ENCODE measurements at regions not wholly inside any gene's neighbourhood (a gene's known extent, or its start where the extent isn't known, plus 50 kb on each side); places are given as distances from the start of the nearest gene placed in this dataset.
"Not testable (repeated sequence)": the region's sequence is repeated elsewhere in the genome, so short reads cannot be mapped to it uniquely, and the experiment has no call there.

DNA sequence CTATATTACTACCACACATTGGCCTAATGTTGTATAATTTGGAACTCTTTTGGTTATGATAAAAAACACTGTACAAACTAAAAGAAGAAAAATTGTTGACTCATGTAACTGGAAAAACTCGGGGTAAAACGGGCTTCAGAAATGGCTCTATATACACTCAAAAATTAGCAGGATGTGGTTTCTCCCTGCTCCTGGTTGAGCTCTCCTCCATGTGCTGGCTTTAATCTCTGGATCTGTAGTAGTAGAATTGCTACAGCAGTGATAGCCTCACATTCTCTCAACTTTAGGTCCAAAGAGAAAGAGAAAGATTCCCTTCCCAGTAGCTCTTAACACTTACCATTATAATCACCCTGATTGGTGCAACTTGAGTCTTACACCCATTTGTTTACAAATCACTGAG is 274.9 kb upstream of the GALNT5 start:
- Mint-ChIP-seq H3K4me3 (no peak overlapping the region), H3K27ac (no peak overlapping the region), H3K27me3 (no peaks in the 10 kb centered on the region), H3K4me1 (ENCODE audit: low read depth in 2 of 2) (no peaks in the 10 kb centered on the region), H3K36me3 (no peaks in the 10 kb centered on the region), H3K9me3 (peaks cover 11% of the 10 kb centered on the region)
- DNase-seq (ENCODE audit: low spot score) = no peak
- no peak for ATAC-seq

DNA sequence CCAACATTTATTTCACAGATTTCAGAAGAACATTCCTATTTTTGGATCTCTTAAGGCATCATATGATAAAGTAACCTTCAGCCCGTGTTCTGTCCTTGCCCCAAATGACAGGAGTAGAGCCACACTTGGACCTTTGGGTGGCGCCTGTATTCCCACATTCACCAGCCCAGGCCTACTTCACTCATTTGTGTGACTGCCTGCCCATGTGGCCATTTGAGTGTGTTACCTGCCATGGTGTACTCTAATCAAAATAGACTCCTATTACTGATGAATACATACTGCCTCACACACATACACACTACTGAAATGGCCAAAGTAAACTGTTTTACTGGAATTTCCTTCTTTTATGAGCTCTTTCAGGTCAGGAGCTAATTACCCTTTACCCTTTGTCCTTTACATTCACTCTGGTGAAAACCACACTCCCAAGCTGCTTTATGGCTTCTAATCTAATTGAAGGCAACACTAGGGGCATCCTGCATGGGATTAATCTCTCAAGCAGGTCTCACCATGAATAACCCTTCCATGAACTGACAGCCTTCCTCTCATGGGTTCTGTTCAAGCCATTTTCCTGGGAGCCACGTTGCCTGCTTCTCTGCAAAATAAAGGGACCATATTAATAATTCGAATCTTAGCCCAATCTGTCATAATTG is 271.0 kb upstream of the GALNT5 start:
- Mint-ChIP-seq H3K4me3 (no peak overlapping the region), H3K27ac (no peak overlapping the region), H3K4me1 (ENCODE audit: low read depth in 2 of 2) (no peaks in the 10 kb centered on the region), H3K27me3 (no peaks in the 10 kb centered on the region), H3K36me3 (no peaks in the 10 kb centered on the region), H3K9me3 (peaks cover 3% of the 10 kb centered on the region)
- no peak for DNase-seq (ENCODE audit: low spot score)
- no peak for ATAC-seq

DNA sequence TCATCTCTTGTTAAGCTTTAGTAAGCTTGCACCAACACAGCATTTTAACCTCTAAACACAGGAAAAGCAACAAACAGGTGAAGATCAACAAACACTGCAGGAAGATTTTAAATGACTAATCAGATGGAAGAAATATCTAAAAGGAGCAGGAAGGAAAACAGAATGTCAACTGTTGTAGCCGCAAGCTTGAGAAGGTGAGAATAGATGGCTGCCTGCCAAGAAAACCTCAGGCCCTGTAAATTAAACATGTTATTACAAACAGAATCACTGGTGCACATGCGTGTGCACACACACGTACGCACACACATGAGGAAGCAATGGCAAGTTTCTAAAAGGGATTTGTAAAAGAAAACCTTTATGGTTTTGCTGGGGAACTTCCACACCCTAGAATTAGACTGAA is 257.8 kb upstream of the GALNT5 start:
- DNase-seq (ENCODE audit: low spot score) (no peak), ATAC-seq (no peak)
- no peaks in the 10 kb centered on the region for H3K9me3 Mint-ChIP-seq
- H3K27ac Mint-ChIP-seq = no peak overlapping the region
- H3K36me3 Mint-ChIP-seq = no peaks in the 10 kb centered on the region
- no peak overlapping the region for H3K4me3 Mint-ChIP-seq
- no peaks in the 10 kb centered on the region for H3K27me3 Mint-ChIP-seq
- H3K4me1 Mint-ChIP-seq (ENCODE audit: low read depth in 2 of 2) = no peaks in the 10 kb centered on the region

DNA sequence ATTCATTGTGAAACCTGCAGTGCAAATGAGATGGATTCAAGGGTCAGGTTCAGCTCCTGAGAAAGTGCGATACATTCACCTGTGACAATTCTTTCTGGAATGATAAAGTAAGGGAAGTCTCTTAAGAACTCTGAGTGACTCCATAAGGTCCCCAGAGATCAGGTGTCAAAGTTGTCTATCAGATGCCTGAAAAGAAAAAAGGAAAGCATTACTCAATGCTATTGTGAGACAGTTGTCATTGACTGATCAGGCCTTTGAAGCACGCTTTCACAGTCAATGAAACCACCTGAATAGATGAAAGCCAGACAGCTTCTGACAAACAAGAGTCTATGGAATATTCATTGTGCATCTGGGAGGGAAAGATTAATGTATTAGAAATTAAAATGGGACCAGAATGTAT is 252.7 kb upstream of the GALNT5 start:
- Mint-ChIP-seq H3K27me3 (no peaks in the 10 kb centered on the region), H3K4me3 (no peak overlapping the region), H3K27ac (no peak overlapping the region), H3K36me3 (no peaks in the 10 kb centered on the region), H3K9me3 (peaks cover 6% of the 10 kb centered on the region), H3K4me1 (ENCODE audit: low read depth in 2 of 2) (no peaks in the 10 kb centered on the region)
- ATAC-seq (no peak), DNase-seq (ENCODE audit: low spot score) (no peak)

DNA sequence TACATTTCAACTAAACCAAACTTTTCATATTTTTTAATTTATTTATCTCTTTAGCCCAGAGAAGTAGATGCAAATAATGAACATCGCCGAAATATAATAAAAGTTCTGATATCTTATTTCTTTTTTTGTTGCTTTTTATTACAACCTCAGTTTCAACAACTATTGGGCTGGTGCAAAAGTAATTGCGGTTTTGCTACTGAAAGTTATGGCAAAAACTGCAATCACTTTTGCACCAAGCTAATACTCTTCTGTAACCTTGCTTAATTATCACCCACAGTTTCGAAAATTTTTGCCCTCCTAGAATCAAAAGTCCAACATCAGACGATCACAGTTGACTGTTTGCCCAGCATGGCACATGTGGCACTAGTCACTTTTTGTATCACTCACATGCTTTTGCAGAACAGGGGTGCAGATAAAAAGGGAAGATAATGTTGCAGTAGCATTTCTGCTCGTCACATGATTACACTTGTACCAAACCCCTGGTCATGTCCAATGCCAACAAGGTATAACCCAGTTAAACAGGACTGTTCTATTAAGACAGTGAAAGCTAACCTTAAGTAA is 242.4 kb upstream of the GALNT5 start:
- H3K36me3 Mint-ChIP-seq = no peaks in the 10 kb centered on the region
- H3K9me3 Mint-ChIP-seq = peaks cover 3% of the 10 kb centered on the region
- H3K4me1 Mint-ChIP-seq (ENCODE audit: low read depth in 2 of 2) = no peaks in the 10 kb centered on the region
- H3K4me3 Mint-ChIP-seq = no peak overlapping the region
- ATAC-seq (no peak), DNase-seq (ENCODE audit: low spot score) (no peak)
- no peaks in the 10 kb centered on the region for H3K27me3 Mint-ChIP-seq
- H3K27ac Mint-ChIP-seq = no peak overlapping the region

DNA sequence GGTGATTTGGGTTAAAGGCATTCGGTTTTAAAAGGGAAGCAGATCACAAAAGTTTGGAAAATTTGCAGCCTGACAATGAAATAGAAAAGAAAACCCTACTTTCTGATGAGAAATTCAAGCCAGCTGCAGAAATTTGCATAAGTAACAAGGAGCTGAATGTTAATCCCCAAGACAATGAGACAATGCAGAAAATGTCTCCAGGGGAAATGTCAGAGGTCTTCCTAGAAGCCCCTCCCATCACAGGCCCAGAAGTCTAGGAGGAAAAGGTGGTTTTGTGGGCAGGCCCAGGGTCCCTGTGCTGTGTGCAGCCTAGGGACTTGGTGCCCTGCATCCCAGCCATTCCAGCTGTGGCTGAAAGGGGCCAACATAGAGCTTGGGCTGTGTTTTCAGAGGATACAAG is 234.2 kb upstream of the GALNT5 start:
- not testable (repeated sequence) for H3K36me3 Mint-ChIP-seq; H3K9me3 Mint-ChIP-seq; H3K27ac Mint-ChIP-seq; H3K27me3 Mint-ChIP-seq; ATAC-seq; H3K4me1 Mint-ChIP-seq (ENCODE audit: low read depth in 2 of 2); H3K4me3 Mint-ChIP-seq; DNase-seq (ENCODE audit: low spot score)

DNA sequence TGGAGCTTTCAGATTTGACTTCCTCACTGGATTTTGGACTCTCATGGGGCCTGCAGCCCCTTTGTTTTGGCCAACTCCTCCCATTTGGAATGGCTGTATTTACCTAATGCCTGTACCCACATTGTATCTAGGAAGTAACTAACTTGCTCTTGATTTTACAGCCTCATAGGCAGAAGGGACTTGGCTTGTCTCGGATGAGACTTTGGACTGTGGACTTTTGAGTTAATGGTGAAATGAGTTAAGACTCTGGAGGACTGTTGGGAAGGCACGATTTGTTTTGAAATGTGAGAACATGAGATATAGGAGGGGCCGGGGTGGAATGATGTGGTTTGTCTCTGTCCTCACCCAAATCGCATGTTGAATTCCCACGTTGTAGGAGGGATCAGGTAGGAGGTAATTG is 233.4 kb upstream of the GALNT5 start:
- DNase-seq (ENCODE audit: low spot score) (no peak), ATAC-seq (no peak)
- Mint-ChIP-seq H3K4me1 (ENCODE audit: low read depth in 2 of 2) (no peaks in the 10 kb centered on the region), H3K27me3 (no peaks in the 10 kb centered on the region), H3K27ac (no peak overlapping the region), H3K36me3 (no peaks in the 10 kb centered on the region), H3K4me3 (no peak overlapping the region), H3K9me3 (peaks cover 7% of the 10 kb centered on the region)

DNA sequence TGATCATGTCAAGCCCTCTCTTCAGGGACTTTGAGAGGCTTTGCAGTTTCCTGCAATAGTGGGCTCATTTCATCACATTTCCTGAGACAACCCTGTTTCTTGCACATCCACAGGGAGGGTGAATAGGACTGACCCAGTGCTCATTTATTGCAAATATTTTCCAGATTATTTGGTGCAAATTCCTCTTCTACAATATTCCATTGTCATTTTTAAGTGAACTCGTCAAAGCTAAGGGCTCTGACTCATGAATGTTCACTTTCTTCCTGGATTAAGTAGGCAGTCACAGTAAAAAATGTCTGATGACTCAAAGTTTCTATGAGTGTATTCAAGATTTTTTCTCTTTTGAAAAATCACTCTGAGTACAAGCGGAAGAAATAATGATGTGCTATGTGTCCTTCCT is 225.5 kb upstream of the GALNT5 start:
- no peaks in the 10 kb centered on the region for H3K9me3 Mint-ChIP-seq
- no peak for DNase-seq (ENCODE audit: low spot score)
- H3K4me1 Mint-ChIP-seq (ENCODE audit: low read depth in 2 of 2) = no peaks in the 10 kb centered on the region
- no peak for ATAC-seq
- no peaks in the 10 kb centered on the region for H3K36me3 Mint-ChIP-seq
- H3K27me3 Mint-ChIP-seq = no peaks in the 10 kb centered on the region
- H3K4me3 Mint-ChIP-seq = no peak overlapping the region
- no peak overlapping the region for H3K27ac Mint-ChIP-seq

DNA sequence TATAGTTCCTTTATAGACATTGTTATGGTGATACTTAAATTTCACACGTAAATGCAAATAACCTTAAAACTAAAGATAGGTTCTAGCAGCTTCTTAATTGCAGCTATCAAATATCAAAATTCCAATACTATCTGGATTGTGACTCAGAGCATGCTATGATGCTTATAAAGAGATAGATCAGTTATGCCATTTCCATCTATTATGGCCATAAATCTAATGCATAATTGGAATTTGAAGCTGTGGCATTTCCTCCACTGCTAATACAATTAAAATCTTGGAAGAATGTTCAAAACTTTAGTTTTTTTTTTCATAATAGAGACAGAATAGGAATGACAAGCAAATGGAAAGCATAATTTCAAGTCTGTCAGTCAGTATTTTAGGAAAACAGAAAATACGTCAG is 220.8 kb upstream of the GALNT5 start:
- no peak for DNase-seq (ENCODE audit: low spot score)
- H3K36me3 Mint-ChIP-seq = no peaks in the 10 kb centered on the region
- no peaks in the 10 kb centered on the region for H3K27me3 Mint-ChIP-seq
- H3K4me1 Mint-ChIP-seq (ENCODE audit: low read depth in 2 of 2) = no peaks in the 10 kb centered on the region
- H3K4me3 Mint-ChIP-seq = no peak overlapping the region
- no peak for ATAC-seq
- no peak overlapping the region for H3K27ac Mint-ChIP-seq
- H3K9me3 Mint-ChIP-seq = no peaks in the 10 kb centered on the region

DNA sequence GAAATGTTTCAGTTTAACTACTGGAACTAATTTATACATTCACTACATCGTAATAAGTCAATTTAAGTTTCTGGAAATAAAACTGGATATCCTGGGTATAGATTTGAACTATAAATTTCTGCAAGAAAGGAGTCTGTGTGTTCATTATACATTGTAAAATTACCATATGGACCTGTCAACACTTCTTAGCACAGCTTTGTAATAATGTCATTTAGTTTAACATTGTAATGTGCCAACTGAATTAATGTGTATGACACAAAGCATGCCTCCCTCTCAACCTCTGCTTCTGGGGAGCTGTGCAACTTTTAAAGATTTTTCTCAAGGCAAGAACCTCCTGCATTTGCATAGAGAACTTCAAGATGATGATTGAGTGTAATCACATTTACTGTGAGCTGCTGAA is 213.7 kb upstream of the GALNT5 start:
- H3K4me1 Mint-ChIP-seq (ENCODE audit: low read depth in 2 of 2) = no peaks in the 10 kb centered on the region
- no peaks in the 10 kb centered on the region for H3K27me3 Mint-ChIP-seq
- H3K36me3 Mint-ChIP-seq = no peaks in the 10 kb centered on the region
- H3K4me3 Mint-ChIP-seq = no peak overlapping the region
- peaks cover 2% of the 10 kb centered on the region for H3K9me3 Mint-ChIP-seq
- no peak overlapping the region for H3K27ac Mint-ChIP-seq
- ATAC-seq (no peak), DNase-seq (ENCODE audit: low spot score) (no peak)

DNA sequence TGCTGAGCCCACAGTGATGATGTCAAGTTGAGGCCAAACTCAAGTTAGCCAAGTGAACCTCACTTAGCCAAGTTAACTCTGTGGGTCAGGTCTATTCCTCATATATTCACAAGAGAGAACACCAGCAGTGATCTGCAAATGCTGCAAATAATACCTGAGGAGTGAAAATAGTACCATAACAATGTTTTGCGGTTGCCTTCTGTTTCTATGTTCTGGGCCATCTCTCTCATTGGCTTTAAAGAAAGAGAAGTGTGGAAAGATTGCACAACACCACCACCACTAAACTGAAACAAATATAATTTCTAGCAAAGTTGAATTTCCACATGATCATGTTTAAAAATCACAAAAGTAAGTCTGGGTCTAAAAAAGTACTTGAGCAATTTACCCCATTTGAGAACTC is 211.1 kb upstream of the GALNT5 start:
- H3K36me3 Mint-ChIP-seq = no peaks in the 10 kb centered on the region
- peaks cover 5% of the 10 kb centered on the region for H3K9me3 Mint-ChIP-seq
- no peaks in the 10 kb centered on the region for H3K27me3 Mint-ChIP-seq
- no peak overlapping the region for H3K27ac Mint-ChIP-seq
- no peaks in the 10 kb centered on the region for H3K4me1 Mint-ChIP-seq (ENCODE audit: low read depth in 2 of 2)
- H3K4me3 Mint-ChIP-seq = no peak overlapping the region
- ATAC-seq = no peak
- no peak for DNase-seq (ENCODE audit: low spot score)

DNA sequence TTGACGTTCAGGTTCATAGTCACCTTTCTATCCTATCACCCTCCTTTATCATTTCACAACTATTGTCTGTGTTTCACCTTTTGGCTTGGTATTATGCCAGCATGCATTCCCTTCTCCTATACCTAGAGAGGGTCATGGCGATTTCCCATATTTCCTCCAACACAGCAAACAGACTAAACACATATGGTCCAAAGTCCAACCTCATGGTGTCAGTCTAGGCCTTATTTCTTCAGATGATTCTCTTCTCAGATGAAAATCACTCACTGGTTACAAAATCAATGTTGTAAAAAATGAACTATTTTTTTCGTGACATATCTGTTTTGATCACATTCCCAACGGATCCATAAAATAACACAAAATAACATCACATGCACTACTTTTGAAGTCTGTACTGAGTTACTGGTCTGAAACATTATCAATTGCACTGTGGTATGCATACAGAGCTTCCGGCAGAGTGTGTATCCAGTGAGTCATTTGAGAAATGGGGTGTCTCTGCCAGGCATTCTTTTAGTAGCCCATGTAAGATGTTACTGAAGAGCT is 204.8 kb upstream of the GALNT5 start:
- Mint-ChIP-seq H3K27ac (no peak overlapping the region), H3K4me3 (no peak overlapping the region), H3K4me1 (ENCODE audit: low read depth in 2 of 2) (no peaks in the 10 kb centered on the region), H3K36me3 (no peaks in the 10 kb centered on the region), H3K27me3 (no peaks in the 10 kb centered on the region), H3K9me3 (peaks cover 5% of the 10 kb centered on the region)
- ATAC-seq (no peak), DNase-seq (ENCODE audit: low spot score) (no peak)

DNA sequence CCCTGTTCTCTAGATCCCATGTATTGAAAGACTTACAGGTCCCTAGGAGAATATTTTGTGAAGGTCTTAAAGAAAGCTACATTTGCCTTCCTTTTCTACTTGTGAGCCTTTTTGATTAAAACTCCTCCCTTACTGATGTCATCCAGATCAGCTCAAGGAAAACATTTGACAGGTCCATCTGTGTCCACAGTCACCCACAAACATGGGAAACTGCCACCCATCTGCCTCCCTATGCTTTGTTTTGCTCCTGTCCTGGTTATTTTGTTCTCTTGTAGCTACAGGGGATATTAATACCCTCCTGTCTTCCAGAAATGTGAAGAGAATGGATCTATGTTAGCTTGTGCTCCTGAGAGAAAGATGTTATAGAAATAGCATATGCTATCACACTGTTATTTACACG is 203.6 kb upstream of the GALNT5 start:
- no peak for ATAC-seq
- Mint-ChIP-seq H3K27me3 (no peaks in the 10 kb centered on the region), H3K4me3 (no peak overlapping the region), H3K4me1 (ENCODE audit: low read depth in 2 of 2) (no peaks in the 10 kb centered on the region), H3K36me3 (no peaks in the 10 kb centered on the region), H3K9me3 (peaks cover 3% of the 10 kb centered on the region), H3K27ac (no peak overlapping the region)
- DNase-seq (ENCODE audit: low spot score) = no peak

DNA sequence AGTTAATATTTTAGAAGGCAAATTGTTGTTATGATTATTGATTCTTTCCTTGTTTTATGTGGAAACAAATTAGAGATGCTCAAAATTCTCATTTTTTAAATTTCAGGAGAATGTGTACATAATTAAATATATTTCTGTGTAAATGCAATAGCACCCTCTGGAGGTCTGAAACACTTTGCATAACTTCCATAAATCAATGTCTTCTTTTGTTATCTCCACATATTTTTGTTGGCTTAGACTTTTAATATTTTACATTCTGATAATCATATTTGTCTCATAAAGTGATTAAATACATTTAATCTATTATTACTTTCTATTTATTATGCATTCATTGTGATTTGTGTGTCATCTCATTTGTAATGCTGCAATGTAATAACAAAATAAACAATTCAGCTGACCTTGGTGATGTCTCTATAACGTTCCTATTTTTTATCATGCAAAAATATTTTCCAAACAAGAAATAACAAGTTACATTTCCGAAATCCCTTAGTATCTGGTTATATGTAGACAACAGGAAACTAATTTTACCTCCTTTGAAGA is 201.8 kb upstream of the GALNT5 start:
- Mint-ChIP-seq H3K9me3 (no peaks in the 10 kb centered on the region), H3K4me1 (ENCODE audit: low read depth in 2 of 2) (no peaks in the 10 kb centered on the region), H3K27ac (no peak overlapping the region), H3K27me3 (no peaks in the 10 kb centered on the region), H3K36me3 (no peaks in the 10 kb centered on the region), H3K4me3 (no peak overlapping the region)
- ATAC-seq (no peak), DNase-seq (ENCODE audit: low spot score) (no peak)
